IMR-90 (cell line): ENCODE measurements at regions not wholly inside any gene's neighbourhood (a gene's known extent, or its start where the extent isn't known, plus 50 kb on each side); places are given as distances from the start of the nearest gene placed in this dataset.

Experiments
- ATAC-seq: fragments of 200-7000 bp; cut with Tn5 transposase; 2 replicates; pipeline ENCODE4 v1.9.1; 2020; ENCODE audit warnings: low read depth, mild to moderate bottlenecking, moderate library complexity
- BruUV-seq: library from RNA; stranded (reverse); fragments of 400-500 nt; replicated peaks from 2 replicates; lab custom pipeline; 2021; lab: Mats Ljungman, UMichigan
- CTCF ChIA-PET: fragments of 300-600 bp; formaldehyde crosslinking; extraction: SDS; loops from one replicate; lab custom pipeline; 2021; ENCODE audit warnings: antibody characterized with exemption; lab: Yijun Ruan, JAX
- POLR2A ChIA-PET: fragments of 300-600 bp; sonication (Branson Sonifier 250); formaldehyde crosslinking; loops from one replicate; lab custom pipeline; 2022; ENCODE audit warnings: antibody characterized with exemption; ENCODE audit not compliant: unreplicated experiment; lab: Charles Lee
- DNase-seq: peaks from one replicate; pipeline ENCODE4 v3.0.0; 2013
- H2AFZ ChIP-seq: replicated peaks from 2 replicates; pipeline ENCODE3; 2013; ENCODE audit warnings: low read length, mild to moderate bottlenecking; ENCODE audit not compliant: poor library complexity
- H2AK5ac ChIP-seq: 2 replicates; pipeline ENCODE4 v1.6.1; 2013; ENCODE audit warnings: low read depth, low read length, inconsistent platforms
- H2AK9ac ChIP-seq: replicated peaks from 2 replicates; pipeline ENCODE3; 2013; ENCODE audit warnings: mild to moderate bottlenecking, low read depth, low read length, moderate library complexity; ENCODE audit not compliant: poor library complexity
- H2BK120ac ChIP-seq: 2 replicates; pipeline ENCODE4 v1.6.1; 2013; ENCODE audit warnings: low read depth, low read length, inconsistent platforms
- H2BK15ac ChIP-seq: 3 replicates; pipeline ENCODE4 v1.6.1; 2013; ENCODE audit warnings: low read depth, low read length, inconsistent platforms
- H2BK20ac ChIP-seq: 2 replicates; pipeline ENCODE4 v1.6.1; 2013; ENCODE audit warnings: low read depth, mild to moderate bottlenecking, inconsistent platforms, low read length, moderate library complexity
- H2BK5ac ChIP-seq: 2 replicates; pipeline ENCODE4 v1.6.1; 2013; ENCODE audit warnings: mild to moderate bottlenecking, low read depth, low read length, inconsistent platforms; ENCODE audit not compliant: poor library complexity, severe bottlenecking
- H3K14ac ChIP-seq: replicated peaks from 2 replicates; pipeline ENCODE4 v1.6.1; 2013; ENCODE audit warnings: low read depth, low read length, inconsistent platforms
- H3K18ac ChIP-seq: 2 replicates; pipeline ENCODE4 v1.6.1; 2013; ENCODE audit warnings: low read depth, low read length, control low read depth
- H3K23ac ChIP-seq: 2 replicates; pipeline ENCODE4 v1.6.1; 2013; ENCODE audit warnings: low read depth, low read length, inconsistent platforms
- H3K27ac ChIP-seq: 2 replicates; pipeline ENCODE4 v1.5.1; 2013; ENCODE audit warnings: mild to moderate bottlenecking, control low read depth, low read length; ENCODE audit not compliant: insufficient read depth
- H3K27me3 ChIP-seq: 2 replicates; pipeline ENCODE4 v1.6.1; 2013; ENCODE audit warnings: low read length; ENCODE audit not compliant: control insufficient read depth, insufficient read depth
- H3K36me3 ChIP-seq: 2 replicates; pipeline ENCODE4 v1.6.1; 2013; ENCODE audit warnings: low read length, mixed read lengths; ENCODE audit not compliant: control insufficient read depth, insufficient read depth
- H3K4ac ChIP-seq: 2 replicates; pipeline ENCODE4 v1.6.1; 2013; ENCODE audit warnings: low read depth, low read length, inconsistent platforms
- H3K4me1 ChIP-seq: 2 replicates; pipeline ENCODE4 v1.6.1; 2013; ENCODE audit warnings: low read length, mixed read lengths; ENCODE audit not compliant: control insufficient read depth, insufficient read depth
- H3K4me2 ChIP-seq: 2 replicates; pipeline ENCODE4 v1.6.1; 2013; ENCODE audit warnings: low read depth, mild to moderate bottlenecking, control low read depth, low read length, moderate library complexity
- H3K4me3 ChIP-seq: 2 replicates; pipeline ENCODE4 v1.5.1; 2013; ENCODE audit warnings: low read depth, mild to moderate bottlenecking, control low read depth, low read length, moderate library complexity; ENCODE audit not compliant: insufficient read depth
- H3K56ac ChIP-seq: 2 replicates; pipeline ENCODE4 v1.6.1; 2013; ENCODE audit warnings: low read length, inconsistent platforms; ENCODE audit not compliant: insufficient read depth; ENCODE audit errors: extremely low read depth
- H3K79me1 ChIP-seq, 2 experiments: 2 replicates each; pipeline ENCODE4 v1.6.1; 2013; ENCODE audit warnings: low read length in 2 of 2, inconsistent platforms in 1 of 2, low read depth in 1 of 2
- H3K9ac ChIP-seq: 2 replicates; pipeline ENCODE4 v1.6.1; 2013; ENCODE audit warnings: low read depth, low read length, control low read depth
- H3K9me1 ChIP-seq: 2 replicates; pipeline ENCODE4 v1.6.1; 2013; ENCODE audit warnings: low read length, inconsistent platforms; ENCODE audit not compliant: insufficient read depth
- H3K9me3 ChIP-seq: 2 replicates; pipeline ENCODE4 v1.6.1; 2013; ENCODE audit warnings: low read length; ENCODE audit not compliant: control insufficient read depth, insufficient read depth
- H4K20me1 ChIP-seq: 2 replicates; pipeline ENCODE4 v1.6.1; 2013; ENCODE audit warnings: low read length, inconsistent platforms; ENCODE audit not compliant: insufficient read depth
- H4K5ac ChIP-seq: 2 replicates; pipeline ENCODE4 v1.6.1; 2013; ENCODE audit warnings: mild to moderate bottlenecking, low read depth, low read length, control low read depth
- H4K8ac ChIP-seq, 2 experiments: 2 replicates each; pipeline ENCODE4 v1.6.1; 2013; ENCODE audit warnings: low read depth in 2 of 2, low read length in 2 of 2, control low read depth in 1 of 2, inconsistent platforms in 1 of 2
- H4K91ac ChIP-seq: 2 replicates; pipeline ENCODE4 v1.6.1; 2013; ENCODE audit warnings: low read depth, low read length, inconsistent platforms; ENCODE audit not compliant: insufficient read depth
- CEBPB ChIP-seq: IDR thresholded peaks from 2 replicates; pipeline ENCODE4 v1.6.1; 2012; ENCODE audit warnings: low read depth, low read length, improper control_type of control experiment
- FOS ChIP-seq: fragments of 150-350 bp; IDR thresholded peaks from 2 replicates; pipeline ENCODE4 v1.6.1; 2016; ENCODE audit warnings: low read depth, low read length
- MAFK ChIP-seq: IDR thresholded peaks from 2 replicates; pipeline ENCODE4 v1.6.1; 2012; ENCODE audit warnings: low read depth, low read length, improper control_type of control experiment
- MAZ ChIP-seq: IDR thresholded peaks from 2 replicates; pipeline ENCODE4 v1.6.1; 2012; ENCODE audit warnings: low read depth, mild to moderate bottlenecking, low read length, improper control_type of control experiment, moderate library complexity, borderline replicate concordance
- MXI1 ChIP-seq: IDR thresholded peaks from 2 replicates; pipeline ENCODE4 v1.6.1; 2012; ENCODE audit warnings: low read depth, mild to moderate bottlenecking, low read length, moderate library complexity, borderline replicate concordance
- NFE2L2 ChIP-seq: fragments of 150-350 bp; IDR thresholded peaks from 2 replicates; pipeline ENCODE4 v1.6.1; 2016; ENCODE audit warnings: low read depth, mild to moderate bottlenecking, low read length
- POLR2A ChIP-seq: IDR thresholded peaks from 2 replicates; pipeline ENCODE4 v1.6.1; 2012; ENCODE audit warnings: mild to moderate bottlenecking, low read depth, low read length
- RAD21 ChIP-seq: IDR thresholded peaks from 2 replicates; pipeline ENCODE4 v1.6.1; 2012; ENCODE audit warnings: low read length, improper control_type of control experiment
- RCOR1 ChIP-seq: IDR thresholded peaks from 2 replicates; pipeline ENCODE4 v1.6.1; 2012; ENCODE audit warnings: mild to moderate bottlenecking, low read length, improper control_type of control experiment; ENCODE audit not compliant: insufficient replicate concordance
- RFX5 ChIP-seq: IDR thresholded peaks from 2 replicates; pipeline ENCODE4 v1.8.0; 2012; ENCODE audit warnings: low read depth, mild to moderate bottlenecking, low read length, moderate library complexity
- SMC3 ChIP-seq: fragments of 150-350 bp; IDR thresholded peaks from 2 replicates; pipeline ENCODE4 v1.6.1; 2016; ENCODE audit warnings: low read depth, mild to moderate bottlenecking, antibody characterized with exemption, low read length, moderate library complexity
- WGBS, 2 experiments: methylation state at CpG; one replicate each; pipeline versions ENCODE4 v1.1.5 to v1.1.7; 2013; ENCODE audit warnings: missing lambda C conversion rate in 2 of 2; ENCODE audit not compliant: insufficient read length in 1 of 2; ENCODE audit errors: extremely low coverage in 2 of 2; 5-methylcytosine and 5-hydroxymethylcytosine counted together
- dilution Hi-C: fragments of 300-500 bp; cut with HindIII; formaldehyde crosslinking; loops from one replicate; pipeline ENCODE4 v1.14.3; 2018; ENCODE audit warnings: low sequenced_read_pairs; ENCODE audit not compliant: unreplicated experiment
- in situ Hi-C: fragments of 300-500 bp; cut with MboI; formaldehyde crosslinking; loops from 3 replicates; pipeline ENCODE4 v1.14.3; 2019; ENCODE audit warnings: low sequenced_read_pairs, inconsistent platforms, mixed read lengths
- intact Hi-C: fragments of 100-400 bp; cut with micrococcal nuclease; formaldehyde crosslinking; loops from 2 replicates; pipeline ENCODE4 v1.10.0; 2022
- TF ChIP-seq, protein P1 (sequence below): fragments of 150-350 bp; IDR thresholded peaks from 2 replicates; pipeline ENCODE4 v1.6.1; 2016; ENCODE audit warnings: low read depth, mild to moderate bottlenecking, low read length, moderate library complexity, borderline replicate concordance
- TF ChIP-seq, protein P2 (sequence below): fragments of 150-350 bp; IDR thresholded peaks from 2 replicates; pipeline ENCODE4 v1.6.1; 2017; ENCODE audit warnings: mild to moderate bottlenecking, antibody characterized with exemption, low read length, low read depth

- H2BK120ac ChIP-seq, result no peak overlapping the region
- no peak for ATAC-seq
- no peak overlapping the region for H2AK5ac ChIP-seq
- in situ Hi-C loops, result no loop called here
- no peak overlapping the region for H2AK9ac ChIP-seq
- no peak overlapping the region for H2BK5ac ChIP-seq
- no peak overlapping the region for H3K18ac ChIP-seq
- WGBS, 2 experiments, result no CpG with 5 or more reads among the region's 5 CpGs
- no peak for DNase-seq
- no peaks in the 10 kb centered on the region for H3K9me3 ChIP-seq
- H3K4me3 ChIP-seq, result no peak overlapping the region
- dilution Hi-C loops, result no loop called here
- H3K9me1 ChIP-seq, result no peaks in the 10 kb centered on the region
- no peak overlapping the region for H3K4me2 ChIP-seq
- TF ChIP-seq NFE2L2 (no peak), RFX5 (no peak), FOS (no peak), RCOR1 (no peak), CEBPB (no peak), SMC3 (no peak), MXI1 (no peak), RAD21 (no peak), MAFK (no peak), POLR2A (no peak), MAZ (no peak)
- TF ChIP-seq, protein P1, sequence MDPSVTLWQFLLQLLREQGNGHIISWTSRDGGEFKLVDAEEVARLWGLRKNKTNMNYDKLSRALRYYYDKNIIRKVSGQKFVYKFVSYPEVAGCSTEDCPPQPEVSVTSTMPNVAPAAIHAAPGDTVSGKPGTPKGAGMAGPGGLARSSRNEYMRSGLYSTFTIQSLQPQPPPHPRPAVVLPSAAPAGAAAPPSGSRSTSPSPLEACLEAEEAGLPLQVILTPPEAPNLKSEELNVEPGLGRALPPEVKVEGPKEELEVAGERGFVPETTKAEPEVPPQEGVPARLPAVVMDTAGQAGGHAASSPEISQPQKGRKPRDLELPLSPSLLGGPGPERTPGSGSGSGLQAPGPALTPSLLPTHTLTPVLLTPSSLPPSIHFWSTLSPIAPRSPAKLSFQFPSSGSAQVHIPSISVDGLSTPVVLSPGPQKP, result no peak
- TF ChIP-seq, protein P2, sequence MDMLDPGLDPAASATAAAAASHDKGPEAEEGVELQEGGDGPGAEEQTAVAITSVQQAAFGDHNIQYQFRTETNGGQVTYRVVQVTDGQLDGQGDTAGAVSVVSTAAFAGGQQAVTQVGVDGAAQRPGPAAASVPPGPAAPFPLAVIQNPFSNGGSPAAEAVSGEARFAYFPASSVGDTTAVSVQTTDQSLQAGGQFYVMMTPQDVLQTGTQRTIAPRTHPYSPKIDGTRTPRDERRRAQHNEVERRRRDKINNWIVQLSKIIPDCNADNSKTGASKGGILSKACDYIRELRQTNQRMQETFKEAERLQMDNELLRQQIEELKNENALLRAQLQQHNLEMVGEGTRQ, result no peak
- no peak overlapping the region for H4K8ac ChIP-seq
- H3K56ac ChIP-seq, result no peak overlapping the region
- intact Hi-C loops, result no loop called here
- CTCF ChIA-PET, result no interaction called here
- H3K14ac ChIP-seq, result no peak overlapping the region
- no peaks in the 10 kb centered on the region for H3K79me1 ChIP-seq
- H3K4me1 ChIP-seq, result no peaks in the 10 kb centered on the region
- no TSS peak for BruUV-seq
- no peak overlapping the region for H2BK20ac ChIP-seq
- no peak overlapping the region for H3K4ac ChIP-seq
- no peaks in the 10 kb centered on the region for H4K20me1 ChIP-seq
- H3K27ac ChIP-seq, result no peak overlapping the region
- no peak overlapping the region for H3K23ac ChIP-seq
- H4K5ac ChIP-seq, result no peak overlapping the region
- no peaks in the 10 kb centered on the region for H3K36me3 ChIP-seq
- H3K9ac ChIP-seq, result no peak overlapping the region
- no peak overlapping the region for H2BK15ac ChIP-seq
- POLR2A ChIA-PET, result no interaction called here
- no peak overlapping the region for H4K91ac ChIP-seq
- peak overlapping the region; percentile 4 for H2AFZ ChIP-seq
- H3K27me3 ChIP-seq, result no peaks in the 10 kb centered on the region; the same call in 1 of the 2 replicates
Measured at GRCh38 chr9:90299968-90300367, 342.7 kb downstream of the DIRAS2 start.
